ENCODE measurements at regions not wholly inside any gene's neighbourhood (a gene's known extent, or its start where the extent isn't known, plus 50 kb on each side); places are given as distances from the start of the nearest gene placed in this dataset.

DNA sequence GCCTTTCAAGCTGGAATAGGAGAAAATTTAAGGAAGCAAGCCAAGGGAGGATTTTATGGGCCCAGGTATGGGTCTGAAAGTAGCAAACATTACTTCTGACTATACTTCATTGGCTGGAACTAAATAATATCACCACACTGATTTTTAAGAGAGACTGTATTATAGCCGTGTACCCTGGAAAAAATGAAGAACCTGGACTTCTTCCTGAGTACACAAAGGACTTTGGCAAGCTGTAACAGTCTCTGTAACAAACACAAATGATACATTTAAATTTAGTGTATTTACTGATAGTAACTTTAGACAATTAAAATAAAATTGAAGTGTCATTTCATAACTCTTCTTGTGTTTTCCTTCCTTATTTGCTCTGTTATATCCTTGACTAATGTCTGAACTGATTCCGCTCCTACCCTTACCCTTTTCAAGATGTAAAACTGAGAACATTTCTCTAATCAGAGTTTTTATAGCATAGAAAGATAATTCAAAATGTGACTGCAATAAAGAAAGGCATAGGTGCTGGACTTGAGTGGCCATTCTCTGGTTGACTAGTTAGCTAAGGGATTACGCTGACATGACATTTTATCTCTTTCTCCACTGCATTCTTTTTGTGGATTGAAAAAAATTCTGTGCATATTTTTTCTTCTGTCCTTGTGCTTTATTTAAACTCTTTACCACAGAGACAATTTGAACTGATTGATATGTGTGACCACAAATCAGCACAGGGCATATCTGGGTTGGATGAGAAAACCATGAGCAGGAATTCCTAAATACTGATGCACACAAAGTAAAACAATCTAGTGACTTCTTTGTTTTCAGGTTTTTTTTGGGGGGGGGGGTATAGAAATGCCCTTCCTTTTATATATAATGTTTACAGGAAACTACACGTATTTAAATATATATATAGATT is 349.7 kb downstream of the MDFIC start:
- no peaks in the 10 kb centered on the region for H3K9me3 ChIP-seq (ENCODE audit: low read depth, low read length, poor library complexity, severe bottlenecking)
- ChIA-PET CTCF (no interaction called here), POLR2A (ENCODE audit: low non-redundant PET) (no interaction called here)
- no peaks in the 10 kb centered on the region for H3K4me1 ChIP-seq (ENCODE audit: insufficient read depth, low read length, poor library complexity, severe bottlenecking)
- no peak overlapping the region for H3K4me3 ChIP-seq (ENCODE audit: low read depth, low read length, poor library complexity, severe bottlenecking)
- DNase-seq (ENCODE audit: low spot score): no peak
- H3K36me3 ChIP-seq (ENCODE audit: insufficient read depth, low read length, poor library complexity, severe bottlenecking): no peaks in the 10 kb centered on the region
- H3K27ac ChIP-seq (ENCODE audit: low read depth, low read length, poor library complexity, severe bottlenecking): no peak overlapping the region
- no peaks in the 10 kb centered on the region for H3K27me3 ChIP-seq (replicated peaks; ENCODE audit: insufficient read depth, low read depth, low read length, poor library complexity)
- intact Hi-C loops (cut with micrococcal nuclease; ENCODE audit: unreplicated experiment): no loop called here
- no peak for TF ChIP-seq EZH2 (IDR thresholded peaks at IDR 0.05; ENCODE audit: borderline replicate concordance, low read depth, low read length, poor library complexity, severe bottlenecking)
- TF ChIP-seq, protein P1, sequence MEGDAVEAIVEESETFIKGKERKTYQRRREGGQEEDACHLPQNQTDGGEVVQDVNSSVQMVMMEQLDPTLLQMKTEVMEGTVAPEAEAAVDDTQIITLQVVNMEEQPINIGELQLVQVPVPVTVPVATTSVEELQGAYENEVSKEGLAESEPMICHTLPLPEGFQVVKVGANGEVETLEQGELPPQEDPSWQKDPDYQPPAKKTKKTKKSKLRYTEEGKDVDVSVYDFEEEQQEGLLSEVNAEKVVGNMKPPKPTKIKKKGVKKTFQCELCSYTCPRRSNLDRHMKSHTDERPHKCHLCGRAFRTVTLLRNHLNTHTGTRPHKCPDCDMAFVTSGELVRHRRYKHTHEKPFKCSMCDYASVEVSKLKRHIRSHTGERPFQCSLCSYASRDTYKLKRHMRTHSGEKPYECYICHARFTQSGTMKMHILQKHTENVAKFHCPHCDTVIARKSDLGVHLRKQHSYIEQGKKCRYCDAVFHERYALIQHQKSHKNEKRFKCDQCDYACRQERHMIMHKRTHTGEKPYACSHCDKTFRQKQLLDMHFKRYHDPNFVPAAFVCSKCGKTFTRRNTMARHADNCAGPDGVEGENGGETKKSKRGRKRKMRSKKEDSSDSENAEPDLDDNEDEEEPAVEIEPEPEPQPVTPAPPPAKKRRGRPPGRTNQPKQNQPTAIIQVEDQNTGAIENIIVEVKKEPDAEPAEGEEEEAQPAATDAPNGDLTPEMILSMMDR (conservative IDR thresholded peaks at IDR 0.05; ENCODE audit: low read depth, low read length): no peak
- no TSS peak for BruUV-seq (replicated peaks)

DNA sequence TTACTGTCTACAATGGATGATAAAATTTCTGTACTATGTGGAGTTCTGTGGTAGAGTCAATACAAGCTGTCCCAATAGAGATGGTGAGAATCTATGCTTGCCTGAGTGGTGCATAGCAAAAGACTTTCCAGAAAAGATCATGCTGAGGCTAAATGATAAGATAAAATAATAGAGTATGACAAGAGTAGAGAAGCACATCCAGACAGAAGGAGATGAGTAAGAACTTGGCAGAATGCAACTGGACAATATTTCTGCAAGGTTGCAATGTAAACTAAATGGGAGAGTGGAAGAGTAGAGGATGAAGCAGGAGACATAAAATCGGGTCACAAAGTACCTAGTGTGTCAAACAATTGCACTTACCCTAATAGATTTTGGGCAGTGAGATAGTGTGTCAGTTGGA is 347.6 kb downstream of the MDFIC start:
- H3K27ac ChIP-seq (ENCODE audit: low read depth, low read length, poor library complexity, severe bottlenecking): no peak overlapping the region
- H3K4me3 ChIP-seq (ENCODE audit: low read depth, low read length, poor library complexity, severe bottlenecking): no peak overlapping the region
- H3K9me3 ChIP-seq (ENCODE audit: low read depth, low read length, poor library complexity, severe bottlenecking): no peaks in the 10 kb centered on the region
- no peaks in the 10 kb centered on the region for H3K27me3 ChIP-seq (replicated peaks; ENCODE audit: insufficient read depth, low read depth, low read length, poor library complexity)
- H3K36me3 ChIP-seq (ENCODE audit: insufficient read depth, low read length, poor library complexity, severe bottlenecking): no peaks in the 10 kb centered on the region
- POLR2A ChIA-PET (ENCODE audit: low non-redundant PET): no interaction called here
- DNase-seq (ENCODE audit: low spot score): no peak
- BruUV-seq (replicated peaks): no TSS peak
- TF ChIP-seq, protein P1 (conservative IDR thresholded peaks at IDR 0.05; ENCODE audit: low read depth, low read length): no peak
- no peak for TF ChIP-seq EZH2 (IDR thresholded peaks at IDR 0.05; ENCODE audit: borderline replicate concordance, low read depth, low read length, poor library complexity, severe bottlenecking)
- CTCF ChIA-PET: no interaction called here
- intact Hi-C loops (cut with micrococcal nuclease; ENCODE audit: unreplicated experiment): no loop called here
- no peaks in the 10 kb centered on the region for H3K4me1 ChIP-seq (ENCODE audit: insufficient read depth, low read length, poor library complexity, severe bottlenecking)

DNA sequence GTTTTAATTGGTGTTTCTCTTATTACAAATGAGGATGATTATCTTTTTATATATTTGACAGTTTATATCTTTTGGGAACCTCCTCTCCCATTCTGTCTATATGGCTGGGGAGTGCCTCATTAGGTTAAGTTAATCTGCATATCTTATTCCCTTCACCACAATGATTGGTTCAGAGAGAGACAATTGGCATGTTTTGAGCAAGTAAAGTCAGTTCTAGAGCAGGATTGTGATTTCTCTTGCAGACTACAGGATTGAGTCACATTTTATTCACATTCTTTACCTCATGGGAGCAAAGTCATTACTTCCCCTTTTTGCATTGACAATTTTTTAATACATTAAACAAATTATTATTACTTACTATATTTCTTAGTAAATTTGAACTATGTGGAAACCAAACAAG is 345.6 kb downstream of the MDFIC start:
- no peak overlapping the region for H3K27ac ChIP-seq (ENCODE audit: low read depth, low read length, poor library complexity, severe bottlenecking)
- no peak overlapping the region for H3K4me3 ChIP-seq (ENCODE audit: low read depth, low read length, poor library complexity, severe bottlenecking)
- no TSS peak for BruUV-seq (replicated peaks)
- no peaks in the 10 kb centered on the region for H3K36me3 ChIP-seq (ENCODE audit: insufficient read depth, low read length, poor library complexity, severe bottlenecking)
- intact Hi-C loops (cut with micrococcal nuclease; ENCODE audit: unreplicated experiment): no loop called here
- POLR2A ChIA-PET (ENCODE audit: low non-redundant PET): no interaction called here
- TF ChIP-seq, protein P1 (conservative IDR thresholded peaks at IDR 0.05; ENCODE audit: low read depth, low read length): no peak
- no peak for TF ChIP-seq EZH2 (IDR thresholded peaks at IDR 0.05; ENCODE audit: borderline replicate concordance, low read depth, low read length, poor library complexity, severe bottlenecking)
- no peaks in the 10 kb centered on the region for H3K9me3 ChIP-seq (ENCODE audit: low read depth, low read length, poor library complexity, severe bottlenecking)
- no peaks in the 10 kb centered on the region for H3K27me3 ChIP-seq (replicated peaks; ENCODE audit: insufficient read depth, low read depth, low read length, poor library complexity)
- CTCF ChIA-PET: no interaction called here
- no peak for DNase-seq (ENCODE audit: low spot score)
- H3K4me1 ChIP-seq (ENCODE audit: insufficient read depth, low read length, poor library complexity, severe bottlenecking): no peaks in the 10 kb centered on the region

All from A673 (cell line).